HG02884 (cell line): ENCODE measurements at regions not wholly inside any gene's neighbourhood (a gene's known extent, or its start where the extent isn't known, plus 50 kb on each side); places are given as distances from the start of the nearest gene placed in this dataset.
"Not testable (repeated sequence)": the region's sequence is repeated elsewhere in the genome, so short reads cannot be mapped to it uniquely, and the experiment has no call there.

ENCODE experiments used
- ATAC-seq: cut with Tn5 transposase; IDR thresholded peaks from one replicate; pipeline ENCODE4 v1.9.1; 2021; ENCODE audit warnings: mild to moderate bottlenecking, moderate library complexity; ENCODE audit not compliant: unreplicated experiment

DNA sequence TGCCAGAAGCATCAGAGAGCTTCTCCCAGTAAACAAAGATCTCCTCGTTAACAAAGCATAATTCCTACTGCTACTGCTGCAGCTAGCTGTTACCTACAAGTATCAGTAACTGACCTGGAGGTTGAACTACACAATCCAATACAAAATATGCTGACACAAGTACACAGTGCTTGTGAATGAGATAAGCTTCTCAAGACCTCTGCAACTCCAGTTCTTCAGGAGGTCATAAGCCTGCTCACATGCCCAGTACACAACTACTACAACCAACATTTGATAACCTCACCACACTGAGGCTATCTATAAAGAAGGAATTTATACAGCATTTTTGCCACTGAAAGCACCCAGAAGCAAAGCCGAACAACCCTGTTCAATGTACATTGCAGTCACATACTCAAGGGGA lies 66.7 kb upstream of the SMARCAD1 start:
- ATAC-seq: no peak

DNA sequence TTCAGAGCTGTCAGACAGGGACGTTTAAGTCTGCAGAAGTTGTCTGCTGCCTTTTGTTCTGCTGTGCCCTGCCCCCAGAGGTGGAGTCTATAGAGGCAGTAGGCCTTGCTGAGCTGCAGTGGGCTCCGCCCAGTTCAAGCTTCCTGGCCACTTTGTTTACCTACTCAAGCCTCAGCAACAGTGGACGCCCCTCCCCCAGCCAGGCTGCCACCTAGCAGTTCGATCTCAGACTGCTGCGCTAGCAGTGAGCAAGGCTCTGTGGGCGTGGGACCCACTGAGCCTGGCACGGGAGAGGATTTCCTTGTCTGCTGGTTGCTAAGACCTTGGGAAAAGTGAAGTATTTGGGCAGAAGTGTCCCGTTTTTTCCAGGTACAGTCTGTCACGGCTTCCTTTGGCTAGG lies 59.6 kb upstream of the SMARCAD1 start:
- not testable (repeated sequence) for ATAC-seq

DNA sequence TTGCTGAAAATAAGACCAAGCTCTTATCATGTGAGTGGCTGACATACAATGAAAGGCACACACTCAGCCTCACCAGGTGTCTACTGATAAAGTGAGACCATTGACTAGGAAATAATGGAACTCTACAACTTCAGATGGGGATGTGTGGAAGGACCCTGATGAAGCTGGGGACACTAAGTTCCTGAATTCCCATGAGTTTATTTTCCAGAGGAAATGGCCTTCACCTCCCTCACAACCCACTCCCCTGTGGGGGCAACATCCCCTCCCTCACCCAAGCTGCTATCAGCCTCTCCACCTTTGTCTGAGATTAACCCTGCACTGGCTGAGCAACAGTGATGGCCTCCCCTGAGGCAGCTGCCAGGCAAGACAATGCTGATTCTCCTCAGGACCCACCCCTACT lies 55.2 kb upstream of the SMARCAD1 start:
- ATAC-seq: no peak

DNA sequence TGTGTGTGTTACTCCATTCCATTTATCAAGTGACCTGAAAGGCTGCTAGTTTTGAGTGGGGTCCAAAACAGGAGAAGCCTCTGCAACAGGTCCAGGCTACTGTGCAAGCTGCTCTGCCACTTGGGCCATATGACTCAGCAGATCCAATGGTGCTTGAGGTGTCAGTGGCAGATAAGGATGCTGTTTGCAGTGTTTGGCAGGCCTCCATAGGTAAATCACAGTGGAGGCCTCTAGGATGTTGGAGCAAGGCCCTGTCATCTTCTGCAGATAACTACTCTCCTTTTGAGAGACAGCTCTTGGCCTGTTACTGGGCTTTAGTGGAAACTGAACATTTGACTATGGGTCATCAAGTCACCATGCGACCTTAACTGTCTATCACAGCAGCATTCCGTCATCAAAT lies 52.3 kb upstream of the SMARCAD1 start:
- not testable (repeated sequence) for ATAC-seq

DNA sequence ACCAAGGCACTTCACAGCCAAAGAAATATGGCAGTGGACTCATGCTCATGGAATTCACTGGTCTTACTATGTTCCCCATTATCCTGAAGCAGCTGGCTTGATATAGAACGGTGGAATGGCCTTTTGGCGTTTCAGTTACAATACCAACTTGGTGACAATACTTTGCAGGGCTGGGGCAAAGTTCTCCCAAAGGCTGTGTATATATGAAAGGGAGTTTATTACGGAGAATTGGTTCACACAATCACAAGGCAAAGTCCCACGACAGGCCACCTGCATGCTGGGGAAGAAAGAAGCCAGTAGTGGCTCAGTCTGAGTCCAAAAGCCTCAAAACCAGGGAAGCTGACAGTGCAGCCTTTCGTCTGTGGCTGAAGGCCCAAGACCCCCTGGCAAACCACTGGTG lies 50.8 kb upstream of the SMARCAD1 start:
- no peak for ATAC-seq
